ENCODE measurements at regions not wholly inside any gene's neighbourhood (a gene's known extent, or its start where the extent isn't known, plus 50 kb on each side); places are given as distances from the start of the nearest gene placed in this dataset.

GRCh38 chr6:11379805-11380204 is 147.3 kb upstream of the NEDD9 start:
- Histone ChIP-seq H3K9me3 (ENCODE audit: control insufficient read depth in 4 of 4, insufficient read depth in 3 of 4, low read length in 3 of 4) (no peaks in the 10 kb centered on the region), H3K27me3 (ENCODE audit: control insufficient read depth in 3 of 3, insufficient read depth in 3 of 3, low read length in 2 of 3) (no peaks in the 10 kb centered on the region), H3K36me3 (ENCODE audit: control insufficient read depth in 4 of 4, insufficient read depth in 4 of 4, low read length in 4 of 4) (no peaks in the 10 kb centered on the region), H3K27ac (ENCODE audit: low read depth in 1 of 2, low read length in 1 of 2) (no peak overlapping the region), H3K4me1 (ENCODE audit: control insufficient read depth in 5 of 5, insufficient read depth in 5 of 5, low read length in 5 of 5) (peaks cover 0 to 5% (median 0%) of the 10 kb centered on the region in 5 donors), H3K9ac (ENCODE audit: insufficient read depth in 1 of 2, low read length in 2 of 2) (no peak overlapping the region), H3K4me3 (no peak overlapping the region)
- WGBS, 2 donors, result 96 to 97% methylated on average over 4 of the region's 4 CpGs
- TF ChIP-seq CTCF (IDR thresholded peaks at IDR 0.05; ENCODE audit: control extremely low read depth, extremely low read depth), result no peak
- DNase-seq, result no peak
- no peak for ATAC-seq (ENCODE audit: insufficient read depth, low FRiP score)

GRCh38 chr6:11378639-11379038 is 146.2 kb upstream of the NEDD9 start:
- no peak for TF ChIP-seq CTCF (IDR thresholded peaks at IDR 0.05; ENCODE audit: control extremely low read depth, extremely low read depth)
- H3K9me3 ChIP-seq (ENCODE audit: control insufficient read depth in 4 of 4, insufficient read depth in 3 of 4, low read length in 3 of 4), result no peaks in the 10 kb centered on the region
- no peak overlapping the region for H3K4me3 ChIP-seq
- ATAC-seq (ENCODE audit: insufficient read depth, low FRiP score), result no peak
- 72 to 88% methylated on average over 4 of the region's 4 CpGs for WGBS, 2 donors
- H3K36me3 ChIP-seq (ENCODE audit: control insufficient read depth in 4 of 4, insufficient read depth in 4 of 4, low read length in 4 of 4), result no peaks in the 10 kb centered on the region
- DNase-seq, result no peak
- H3K27ac ChIP-seq (ENCODE audit: low read depth in 1 of 2, low read length in 1 of 2), result no peak overlapping the region
- no peak overlapping the region for H3K9ac ChIP-seq (ENCODE audit: insufficient read depth in 1 of 2, low read length in 2 of 2)
- H3K4me1 ChIP-seq (ENCODE audit: control insufficient read depth in 5 of 5, insufficient read depth in 5 of 5, low read length in 5 of 5), result peaks cover 0 to 5% (median 0%) of the 10 kb centered on the region in 5 donors
- no peaks in the 10 kb centered on the region for H3K27me3 ChIP-seq (ENCODE audit: control insufficient read depth in 3 of 3, insufficient read depth in 3 of 3, low read length in 2 of 3)

- no peak overlapping the region for H3K4me3 ChIP-seq
- DNase-seq, result peak in 1 of 3 donors; percentile 16
- H3K9me3 ChIP-seq (ENCODE audit: control insufficient read depth in 4 of 4, insufficient read depth in 3 of 4, low read length in 3 of 4), result no peaks in the 10 kb centered on the region
- no peaks in the 10 kb centered on the region for H3K27me3 ChIP-seq (ENCODE audit: control insufficient read depth in 3 of 3, insufficient read depth in 3 of 3, low read length in 2 of 3)
- TF ChIP-seq CTCF (IDR thresholded peaks at IDR 0.05; ENCODE audit: control extremely low read depth, extremely low read depth), result no peak
- no peak overlapping the region for H3K9ac ChIP-seq (ENCODE audit: insufficient read depth in 1 of 2, low read length in 2 of 2)
- H3K4me1 ChIP-seq (ENCODE audit: control insufficient read depth in 5 of 5, insufficient read depth in 5 of 5, low read length in 5 of 5), result peaks cover 0 to 6% (median 0%) of the 10 kb centered on the region in 5 donors
- H3K27ac ChIP-seq (ENCODE audit: low read depth in 1 of 2, low read length in 1 of 2), result peak overlapping the region in 1 of 2 donors; percentile 20
- peak; percentile 37 for ATAC-seq (ENCODE audit: insufficient read depth, low FRiP score)
- no peaks in the 10 kb centered on the region for H3K36me3 ChIP-seq (ENCODE audit: control insufficient read depth in 4 of 4, insufficient read depth in 4 of 4, low read length in 4 of 4)
- WGBS, 2 donors, result 47 to 50% methylated on average over 4 of the region's 4 CpGs
These were observed 141.9 kb upstream of the NEDD9 start for GRCh38 chr6:11374036-11375010.
